Activated CD4-positive, CD25-positive, alpha-beta regulatory T cell treated with anti-CD3 and anti-CD28 coated beads, Interleukin-2, amount 50 U/mL, for 24 hours (primary cell): ENCODE measurements at regions not wholly inside any gene's neighbourhood (a gene's known extent, or its start where the extent isn't known, plus 50 kb on each side); places are given as distances from the start of the nearest gene placed in this dataset.

Source experiments
- ATAC-seq, 2 donors: fragments of 150-1000 bp; cut with Tn5 transposase; one replicate each; pipeline ENCODE4 v1.10.0; 2021; ENCODE audit warnings: mild to moderate bottlenecking in 1 of 2, moderate library complexity in 1 of 2

DNA sequence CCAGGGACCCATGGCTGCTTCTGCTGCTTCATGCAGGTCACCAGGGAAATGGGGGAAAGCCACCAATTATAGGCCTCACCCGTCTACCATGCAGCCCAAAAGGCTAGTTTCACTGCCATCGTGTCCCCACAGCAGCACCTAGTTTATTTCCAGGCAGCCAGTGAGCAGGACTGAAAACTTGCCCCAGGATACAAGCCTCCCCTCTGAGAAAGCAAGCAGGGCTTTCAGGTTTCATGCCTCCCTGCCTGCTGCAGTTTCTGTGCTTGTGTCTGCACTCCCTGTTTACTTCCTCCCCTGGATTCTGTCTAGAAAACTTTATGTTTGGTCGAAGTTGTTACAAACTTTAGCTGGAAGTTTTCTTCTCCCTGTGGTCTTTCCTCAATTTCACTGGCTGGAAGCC is 319.1 kb downstream of the ANXA1 start:
- ATAC-seq: no peak

DNA sequence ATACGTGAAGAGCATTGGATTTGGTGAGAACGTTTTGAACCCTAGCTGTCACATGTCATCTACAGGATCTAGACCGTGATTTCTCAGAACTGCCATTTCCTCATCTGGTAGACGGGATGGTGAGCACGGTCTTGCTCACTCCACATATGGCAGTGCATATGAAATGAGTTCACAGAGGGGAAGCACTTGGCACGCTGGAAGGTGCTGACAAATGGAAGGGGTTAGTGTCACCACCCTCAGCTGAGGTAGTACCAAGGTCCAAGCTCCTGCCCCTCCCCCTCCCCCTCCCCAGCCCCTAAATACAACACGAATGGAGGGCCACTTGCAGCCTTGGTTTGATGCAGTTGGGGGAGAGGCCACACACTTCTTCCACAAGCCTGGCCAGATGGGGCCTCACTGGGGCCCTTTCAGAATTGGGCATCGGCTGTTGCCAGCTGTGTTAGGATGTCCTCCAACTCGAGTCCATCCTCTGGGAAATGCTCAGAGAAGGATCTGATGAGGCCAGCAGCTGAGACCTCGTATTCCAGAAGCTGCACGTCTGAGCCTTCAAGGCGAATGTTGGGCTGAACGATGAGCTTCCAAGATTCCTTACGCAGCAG is 322.4 kb downstream of the ANXA1 start:
- no peak for ATAC-seq

DNA sequence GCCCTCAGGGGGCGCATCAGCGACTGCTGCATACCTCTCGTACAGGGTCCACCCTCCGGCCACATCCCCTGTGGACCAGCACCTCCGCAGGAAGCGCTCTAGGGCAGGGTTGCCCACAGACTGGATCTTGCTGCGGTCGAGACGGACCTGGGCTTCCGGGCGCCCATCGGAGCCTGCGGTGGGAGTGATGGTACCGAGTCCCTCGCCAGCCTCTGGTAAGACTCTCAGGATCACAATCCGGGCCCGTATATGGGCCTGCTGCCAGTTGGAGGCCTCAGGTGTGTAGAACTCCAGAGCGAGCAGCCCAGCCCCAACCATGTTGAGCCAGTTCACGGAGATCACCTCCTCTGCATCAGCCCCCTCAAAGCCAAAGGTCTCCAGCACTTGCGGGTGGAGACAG is 323.0 kb downstream of the ANXA1 start:
- no peak for ATAC-seq

DNA sequence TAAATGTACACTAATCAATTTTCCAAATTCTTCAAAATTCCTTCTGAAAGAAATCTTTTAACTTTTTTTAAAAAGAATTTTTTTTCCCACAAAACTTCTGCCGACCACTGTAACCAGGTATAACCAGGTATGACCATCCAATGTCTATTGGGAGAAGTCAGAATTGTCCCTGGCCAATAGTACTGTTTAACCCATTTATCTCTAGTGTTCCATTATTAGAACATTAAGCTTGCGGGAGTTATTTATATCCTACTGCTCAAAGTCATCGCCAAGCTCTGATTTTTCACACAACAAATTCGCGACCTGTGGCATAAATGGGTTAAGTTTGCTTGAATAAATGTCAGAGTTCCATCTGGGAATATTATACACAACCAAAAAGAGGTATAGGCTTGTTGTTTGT is 343.2 kb downstream of the ANXA1 start:
- ATAC-seq: no peak

DNA sequence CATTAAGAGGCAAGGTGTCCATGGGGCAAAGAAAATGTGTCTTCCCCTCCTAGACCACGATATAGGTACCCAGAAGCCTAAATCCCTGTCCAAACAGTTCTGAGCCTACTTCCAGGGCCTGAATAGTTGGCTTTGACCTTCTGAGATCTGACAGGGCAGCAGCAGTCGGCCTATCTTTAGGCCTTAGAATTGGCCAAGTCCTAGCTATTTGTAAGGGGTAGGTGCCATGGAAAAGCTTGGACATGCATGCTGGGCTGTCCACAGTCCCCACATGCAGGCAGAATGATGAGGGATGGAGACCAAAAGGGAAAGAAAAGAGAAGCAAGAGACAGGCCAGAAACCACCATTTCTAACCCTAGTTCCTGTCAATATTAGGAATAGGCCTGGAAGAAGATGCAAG is 346.1 kb downstream of the ANXA1 start:
- no peak for ATAC-seq

DNA sequence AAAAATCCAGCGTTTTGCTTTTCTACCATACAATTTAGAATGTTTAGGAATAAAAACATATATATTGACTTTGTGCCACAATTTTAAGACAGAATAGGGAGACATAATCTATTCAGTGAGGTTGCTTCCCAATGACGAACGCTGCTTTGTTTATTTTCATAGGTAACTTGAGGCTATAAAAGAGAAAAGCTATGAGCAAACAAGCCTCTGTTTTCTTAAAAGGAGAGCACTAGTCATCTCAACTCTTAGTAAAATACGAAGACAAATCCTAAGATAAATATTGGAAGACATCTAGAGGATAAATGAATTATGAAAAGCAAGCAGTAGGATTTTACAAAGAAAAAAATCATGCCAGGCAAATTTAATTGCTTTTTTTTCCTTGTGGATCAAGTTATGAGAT is 363.6 kb downstream of the ANXA1 start:
- no peak for ATAC-seq

DNA sequence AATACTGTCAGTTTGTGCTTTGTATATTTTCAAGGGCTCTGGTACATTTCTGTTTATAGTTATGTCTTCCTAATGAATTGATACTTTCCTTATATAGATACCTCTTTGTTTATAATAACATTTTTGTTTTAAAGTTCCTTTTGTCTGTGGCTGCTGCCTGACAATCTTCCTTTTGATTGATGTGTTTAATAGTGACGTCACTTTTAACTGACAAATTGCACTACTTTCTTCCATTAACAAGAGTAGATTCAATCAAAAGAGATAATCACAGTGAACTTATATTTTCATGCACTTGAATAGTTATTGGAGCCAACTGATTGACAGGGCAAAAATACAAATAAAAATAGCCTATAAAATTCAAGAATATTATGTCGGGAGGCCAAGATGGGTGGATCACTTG is 371.7 kb downstream of the ANXA1 start:
- no peak for ATAC-seq

DNA sequence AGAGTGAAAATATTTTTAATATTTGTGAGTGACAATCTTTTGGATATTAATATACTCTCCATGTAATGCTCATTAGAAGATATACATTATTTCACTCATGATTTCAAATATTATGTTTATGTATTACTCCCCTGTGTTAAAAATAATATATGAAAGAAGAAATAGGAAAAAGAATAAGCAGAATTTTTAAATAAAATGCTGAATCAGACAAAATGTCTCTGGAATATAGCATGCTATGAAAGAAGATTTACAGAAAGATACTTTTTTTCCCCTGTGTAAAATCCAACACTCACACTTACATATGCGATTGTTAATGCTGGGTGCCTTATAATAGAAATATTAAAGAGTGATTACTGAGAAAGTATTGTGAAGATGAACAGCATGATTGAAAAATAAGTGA is 373.7 kb downstream of the ANXA1 start:
- no peak for ATAC-seq

DNA sequence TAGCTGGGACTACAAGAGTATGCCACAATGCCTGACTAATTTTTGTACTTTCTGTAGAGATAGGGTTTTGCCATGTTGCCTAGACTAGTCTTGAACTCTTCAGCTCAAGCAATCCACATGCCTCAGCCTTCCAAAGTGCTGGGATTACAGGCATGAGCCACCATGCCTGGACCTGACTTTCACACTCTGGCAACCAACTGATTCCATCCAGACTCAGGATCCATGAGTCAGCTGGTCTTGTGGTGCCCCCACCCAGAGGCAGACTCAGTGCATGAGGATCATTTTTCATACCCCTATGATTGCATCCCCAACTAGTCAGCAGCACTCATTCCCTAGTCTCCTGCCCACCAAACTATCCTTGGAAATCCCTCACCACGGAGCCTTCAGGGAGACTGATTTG is 375.9 kb downstream of the ANXA1 start:
- no peak for ATAC-seq

DNA sequence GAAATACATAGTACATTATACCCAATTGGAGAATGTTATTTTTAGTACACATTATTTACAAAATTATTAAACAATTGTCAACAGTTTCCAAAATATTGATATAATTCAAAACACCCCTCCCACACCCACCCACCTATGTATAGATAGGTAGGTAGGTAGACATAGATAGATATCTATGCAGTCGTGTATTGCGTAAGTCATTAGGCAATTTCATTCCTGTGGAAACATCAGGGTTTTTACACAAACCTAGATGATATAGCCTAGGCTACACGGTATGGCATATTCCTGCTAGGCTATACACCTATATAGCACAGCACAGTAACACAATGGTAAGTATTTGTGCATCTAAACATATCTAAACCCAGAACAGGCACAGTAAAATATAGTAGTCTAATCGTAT is 377.3 kb downstream of the ANXA1 start:
- ATAC-seq: no peak

DNA sequence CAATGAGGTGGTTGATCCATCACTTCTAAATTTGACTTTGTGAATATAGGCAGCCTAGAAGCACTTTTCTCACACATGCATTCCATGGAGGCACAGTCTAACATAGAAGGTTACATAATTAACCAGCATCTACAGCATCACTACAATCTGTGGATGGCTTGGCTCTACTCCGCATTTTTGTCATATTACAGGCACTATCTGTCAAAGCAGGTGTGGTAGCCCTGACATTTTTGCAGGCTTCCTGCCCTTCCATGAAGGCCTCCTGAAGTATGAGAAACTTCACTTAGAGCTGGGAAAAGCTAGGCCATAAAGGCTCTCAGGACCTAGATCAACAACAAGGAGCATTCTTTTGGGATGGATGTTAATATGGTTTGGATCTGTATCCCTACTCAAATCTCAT is 378.0 kb downstream of the ANXA1 start:
- ATAC-seq: no peak

DNA sequence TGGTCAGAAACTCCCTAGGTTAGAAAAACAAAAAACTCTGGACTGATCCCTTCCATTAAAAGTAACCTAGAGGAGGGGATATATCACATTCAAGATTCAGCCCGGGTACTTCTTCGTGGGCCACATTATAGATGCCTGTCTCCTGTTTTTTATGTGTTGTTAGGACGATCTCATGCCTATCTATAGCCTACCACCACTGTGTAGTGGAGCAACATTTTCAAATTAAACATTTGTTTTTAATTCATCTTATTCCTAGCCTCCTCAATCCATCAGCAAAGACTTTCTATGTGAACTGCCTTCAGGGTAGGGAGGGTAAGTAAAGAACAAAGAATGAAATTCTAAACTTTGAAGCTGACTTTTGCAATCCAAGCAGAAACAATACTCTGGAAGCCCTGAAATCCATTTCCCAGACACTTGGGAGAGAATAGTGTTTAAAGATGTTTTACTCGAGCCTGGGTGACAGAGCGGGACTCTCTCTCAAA is 379.4 kb downstream of the ANXA1 start:
- no peak for ATAC-seq

DNA sequence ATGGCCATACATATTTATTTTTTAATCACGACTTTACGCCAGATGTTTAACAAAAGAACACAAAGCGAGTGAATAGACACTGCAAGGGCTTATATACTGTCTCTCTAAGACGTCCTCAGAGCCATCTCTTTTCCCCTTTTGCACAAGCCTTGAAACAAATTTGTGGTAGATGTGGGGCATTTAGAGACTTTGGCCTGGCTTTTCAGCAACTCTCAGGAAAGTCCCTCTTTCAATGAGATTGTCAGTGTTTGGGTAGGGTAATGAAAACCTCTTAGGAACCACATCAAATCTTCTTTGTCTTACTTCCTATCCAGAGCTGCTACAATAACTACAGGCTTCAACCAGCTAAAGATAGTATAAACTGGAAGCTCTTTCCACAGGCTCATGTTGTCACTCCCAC is 380.0 kb downstream of the ANXA1 start:
- no peak for ATAC-seq

DNA sequence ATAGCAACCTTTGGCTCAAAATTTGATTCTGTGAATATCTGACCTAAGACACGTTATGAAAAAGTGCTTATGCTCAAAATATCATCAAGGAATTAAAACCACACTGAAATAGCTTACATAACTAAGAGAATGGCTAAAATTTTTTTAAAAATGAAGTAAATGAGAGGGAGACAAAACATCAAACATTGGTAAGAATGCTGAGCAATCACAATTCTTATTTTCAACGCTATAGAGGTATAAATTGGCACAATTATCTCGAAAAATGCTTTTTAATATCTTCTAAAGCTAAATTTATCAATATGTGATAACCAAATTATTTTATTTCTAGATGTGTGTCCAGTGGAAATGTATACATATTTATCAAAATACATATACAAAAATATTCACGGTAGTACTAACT is 381.3 kb downstream of the ANXA1 start:
- no peak for ATAC-seq

DNA sequence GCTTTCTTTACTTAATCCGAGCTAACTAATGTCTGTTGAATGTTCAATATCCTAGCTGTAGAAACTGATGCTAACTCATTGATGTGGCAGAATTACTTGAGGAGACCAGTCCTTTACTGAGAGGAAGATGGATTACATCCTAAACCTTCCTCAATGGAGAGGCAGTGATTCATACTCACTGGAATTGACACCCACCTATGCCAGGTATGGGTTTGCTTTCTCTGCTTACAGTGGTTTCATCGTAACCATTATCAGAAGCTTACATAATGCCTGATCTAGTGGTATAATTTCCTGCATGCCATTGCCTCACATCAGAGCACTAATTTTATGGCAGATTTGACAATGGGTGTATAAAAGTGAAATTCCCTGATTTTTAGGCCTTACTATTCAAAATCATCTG is 384.7 kb downstream of the ANXA1 start:
- ATAC-seq: no peak

DNA sequence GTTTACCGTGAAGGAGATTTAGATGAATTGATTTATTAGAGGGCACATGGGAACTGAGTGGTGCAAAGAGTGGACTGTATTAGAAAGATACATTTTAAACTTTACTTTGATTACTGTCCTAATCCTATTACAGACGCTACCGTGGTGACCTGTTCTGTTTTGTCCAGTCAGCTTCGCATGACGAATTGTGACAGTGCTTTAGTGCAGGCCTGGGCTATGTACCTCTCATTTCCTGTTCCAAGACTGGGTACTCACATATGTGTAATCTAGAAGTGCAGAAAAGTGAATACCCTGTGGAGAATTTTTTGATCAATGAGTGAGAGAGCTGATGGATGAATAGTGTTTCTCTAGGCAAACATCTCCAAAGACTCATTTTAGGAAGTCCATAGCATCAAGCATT is 385.9 kb downstream of the ANXA1 start:
- ATAC-seq: no peak

DNA sequence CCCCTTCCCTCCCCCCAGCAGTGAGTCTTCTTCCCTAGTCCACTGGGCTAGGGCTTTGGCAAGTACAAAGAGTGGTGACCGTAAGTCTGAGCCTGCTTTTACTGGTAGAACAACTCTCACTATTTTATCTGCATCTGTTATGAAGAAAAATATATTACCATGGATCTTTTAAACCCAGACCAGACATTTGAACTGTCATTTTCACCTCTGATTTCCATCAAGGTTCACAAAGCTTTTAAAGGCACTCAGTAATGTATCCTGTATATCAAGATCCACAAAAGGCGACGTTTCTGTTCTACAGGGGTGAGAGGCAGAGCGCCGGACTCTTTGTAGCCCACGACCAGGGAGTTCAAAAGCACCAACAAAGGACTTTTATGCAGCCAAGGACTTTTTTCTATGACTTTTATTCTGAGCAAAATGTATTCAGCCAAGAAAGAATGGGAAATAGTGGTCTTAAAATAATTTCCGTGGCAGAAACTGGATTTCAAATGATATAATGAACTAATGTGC is 388.3 kb downstream of the ANXA1 start:
- no peak for ATAC-seq

DNA sequence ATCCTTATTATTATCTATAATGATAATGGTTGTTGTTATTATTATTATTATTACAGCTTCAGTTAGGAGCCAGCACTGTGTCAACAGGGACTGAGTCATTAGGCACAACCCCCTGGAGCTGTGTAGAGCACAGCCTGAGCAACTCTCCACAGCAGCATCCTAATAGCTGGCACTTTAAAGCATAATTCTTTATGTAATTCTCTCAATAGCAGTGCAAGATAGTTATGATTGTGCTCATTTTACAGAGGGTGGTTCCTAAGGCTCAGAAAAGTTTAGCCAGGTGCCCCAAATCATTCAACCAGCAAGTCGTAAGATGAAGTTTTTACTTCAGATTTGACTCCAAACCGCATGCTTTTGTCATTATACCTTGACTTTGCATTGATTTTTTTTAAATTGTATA is 390.3 kb downstream of the ANXA1 start:
- ATAC-seq: no peak

DNA sequence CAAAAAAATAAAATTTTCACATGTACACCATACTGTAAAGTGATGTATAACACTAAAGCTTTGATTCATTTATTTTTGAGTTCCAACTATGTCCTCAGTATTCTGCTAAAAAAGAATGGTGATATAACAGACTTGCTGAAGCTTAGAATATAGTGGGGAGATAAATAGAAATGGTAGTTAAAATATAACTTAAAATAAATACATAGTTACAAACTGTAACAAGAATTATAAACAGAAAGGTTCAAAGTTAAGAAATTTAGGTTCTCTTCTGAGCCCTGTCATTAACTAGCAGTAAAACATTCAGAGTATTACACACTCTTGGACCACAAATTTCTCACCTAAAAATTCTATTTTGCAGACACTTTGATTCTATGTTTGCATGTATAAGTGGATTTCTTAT is 392.1 kb downstream of the ANXA1 start:
- no peak for ATAC-seq

DNA sequence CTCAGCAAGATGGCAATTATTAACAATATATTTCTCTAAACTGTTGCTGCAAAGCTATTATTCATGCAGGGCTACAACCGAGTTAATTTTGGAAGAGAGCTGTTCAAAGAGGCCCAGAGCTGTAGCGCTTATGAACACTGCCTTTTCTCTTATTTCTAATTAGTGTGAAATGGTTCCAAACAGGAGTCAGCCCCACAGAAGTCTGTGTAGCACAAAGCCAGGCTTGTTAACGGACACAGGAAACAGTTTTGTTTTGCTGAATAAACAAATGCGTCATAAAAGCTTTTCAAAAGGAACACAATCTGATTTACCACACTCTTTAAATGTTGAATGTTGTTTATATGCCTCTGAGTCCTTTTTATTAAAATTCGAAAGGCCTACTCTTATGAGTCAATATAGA is 396.5 kb downstream of the ANXA1 start:
- ATAC-seq: no peak

DNA sequence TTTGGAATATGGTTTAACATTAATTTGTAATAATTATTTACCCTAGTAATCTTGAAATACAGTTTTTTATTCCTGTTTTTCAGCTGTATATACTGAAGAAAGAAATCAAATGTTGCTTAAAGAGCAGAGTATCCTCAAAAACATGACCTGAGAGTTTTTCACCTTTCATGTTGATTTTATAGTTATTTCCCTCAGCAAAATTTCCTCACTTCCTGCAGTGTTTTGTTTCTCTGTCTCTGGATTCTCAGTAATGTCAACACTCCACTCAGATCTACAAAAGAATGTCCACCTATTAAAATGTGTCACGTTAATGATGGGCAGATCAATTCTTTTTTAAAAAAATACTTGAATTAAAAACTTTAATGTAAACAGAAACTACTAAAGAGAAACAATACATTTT is 398.3 kb downstream of the ANXA1 start:
- no peak for ATAC-seq

DNA sequence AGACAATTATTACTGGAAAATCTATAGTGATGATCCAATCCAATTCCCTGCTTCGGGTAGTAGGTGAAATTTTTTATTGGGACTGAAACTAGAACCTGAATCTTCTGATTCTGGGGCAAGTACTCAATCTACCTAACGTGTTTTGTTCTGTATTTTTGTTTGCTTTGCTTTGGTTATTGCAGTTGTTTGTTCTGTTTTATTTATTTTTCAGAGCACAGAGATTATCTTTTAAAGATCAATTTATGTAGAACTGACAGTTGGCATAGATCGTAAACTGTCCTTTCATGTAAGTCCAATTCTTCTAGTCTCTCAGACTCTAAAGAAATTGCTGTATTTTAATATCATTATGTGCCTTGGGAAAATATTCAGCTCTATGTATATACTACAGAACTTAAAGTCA is 401.6 kb downstream of the ANXA1 start:
- no peak for ATAC-seq

DNA sequence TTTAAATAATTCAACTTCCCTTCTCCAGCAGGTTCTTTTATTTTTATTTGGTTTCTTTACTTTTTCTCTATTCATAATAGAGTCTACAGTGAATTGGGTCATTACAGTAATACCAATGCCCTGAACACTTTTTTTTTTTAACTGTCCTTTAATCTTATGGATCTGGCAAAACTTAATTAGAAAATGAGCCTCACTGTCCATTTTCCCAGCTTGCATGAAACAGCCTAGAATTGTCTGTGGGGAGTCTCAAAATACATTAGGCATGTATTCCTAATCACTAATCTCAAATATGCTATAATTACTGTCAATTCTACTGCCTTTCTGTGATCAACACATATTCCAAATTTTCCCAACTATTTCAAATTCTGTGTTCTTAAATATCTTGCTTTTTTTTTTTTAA is 406.8 kb downstream of the ANXA1 start:
- ATAC-seq: no peak

DNA sequence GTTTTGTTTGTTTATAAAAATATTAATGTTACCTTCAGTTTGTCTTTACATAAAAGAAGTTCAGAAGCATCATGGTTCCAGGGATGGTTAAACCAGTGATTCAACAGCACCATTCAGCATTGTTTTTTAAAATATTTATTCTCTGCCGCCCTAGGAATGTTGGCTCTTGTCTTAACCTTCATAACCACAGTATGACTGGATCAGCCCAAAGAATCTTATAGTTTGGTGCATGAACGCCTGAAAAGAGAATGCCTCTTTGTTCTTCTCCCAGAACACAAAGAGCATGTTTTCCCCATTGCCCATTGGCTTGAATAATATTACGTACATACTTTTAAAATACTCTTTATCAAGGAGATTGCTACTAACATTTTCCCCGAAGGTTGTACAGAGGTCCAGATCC is 413.4 kb downstream of the ANXA1 start:
- ATAC-seq: no peak

DNA sequence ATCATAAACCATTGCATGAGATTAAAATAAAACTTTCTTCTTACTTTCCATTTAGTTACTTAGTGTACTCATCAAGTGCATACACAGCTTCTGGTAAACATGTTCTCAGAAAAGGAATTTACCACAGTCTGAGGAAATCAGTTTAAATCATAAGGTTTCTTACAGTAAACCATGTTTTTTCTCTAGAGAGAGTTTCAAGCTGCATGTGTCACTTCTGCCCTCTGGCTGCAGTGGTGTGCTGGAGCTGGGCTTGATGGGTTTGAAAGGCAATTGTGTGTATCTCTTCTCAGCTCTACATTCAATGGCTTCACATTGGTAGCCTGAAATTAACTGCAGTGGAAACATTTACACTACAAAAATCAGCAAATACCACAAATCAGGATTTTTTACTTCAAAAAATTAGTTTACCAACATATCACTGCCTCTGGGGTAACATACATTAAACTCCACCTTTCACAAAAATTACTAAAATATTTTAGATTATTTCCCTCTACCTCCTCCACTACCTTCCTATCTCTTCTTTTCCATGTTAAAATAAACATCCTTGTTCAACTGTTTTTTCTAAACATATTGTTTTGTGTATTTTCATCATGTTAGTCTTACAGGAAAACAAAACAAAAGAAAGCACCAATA is 414.3 kb downstream of the ANXA1 start:
- no peak for ATAC-seq
